SK-N-SH (cell line): ENCODE measurements at regions not wholly inside any gene's neighbourhood (a gene's known extent, or its start where the extent isn't known, plus 50 kb on each side); places are given as distances from the start of the nearest gene placed in this dataset.

ENCODE experiments used
- CTCF ChIA-PET: fragments of 300-600, 350-600 bp; formaldehyde crosslinking; extraction: SDS; loops from one replicate; lab custom pipeline; 2021; lab: Yijun Ruan, JAX
- POLR2A ChIA-PET: fragments of 350-600 bp; sonication (Branson Sonifier 250); formaldehyde crosslinking; extraction: SDS; loops from one replicate; lab custom pipeline; 2020; ENCODE audit warnings: antibody characterized with exemption, inconsistent platforms; lab: Yijun Ruan, JAX
- DNase-seq: peaks from one replicate; pipeline ENCODE4 v3.0.0; 2012
- H2AFZ ChIP-seq: fragments of 200-600 bp; sonication (generic); 2 replicates; pipeline ENCODE4 v1.8.1; 2016; ENCODE audit warnings: antibody characterized with exemption, mild to moderate bottlenecking, low read depth
- H3F3A ChIP-seq: fragments of 200-600 bp; sonication (generic); replicated peaks from 2 replicates; pipeline ENCODE3; 2016; ENCODE audit warnings: antibody characterized with exemption, mild to moderate bottlenecking; ENCODE audit not compliant: insufficient read depth
- H3K27ac ChIP-seq, 2 experiments: fragments of 200-500 bp in 1 of 2; fragments of 200-600 bp in 1 of 2; sonication (Bioruptor generic) in 1 of 2; sonication (generic), shearing (Covaris generic) in 1 of 2; 2 replicates each; pipeline versions ENCODE4 v1.5.1 to v1.6.1; 2014 to 2016; ENCODE audit warnings: low read depth in 2 of 2, inconsistent platforms in 1 of 2, low read length in 1 of 2, mild to moderate bottlenecking in 1 of 2, mixed read lengths in 1 of 2
- H3K27me3 ChIP-seq: fragments of 200-600 bp; sonication (generic), shearing (Covaris generic); 2 replicates; pipeline ENCODE4 v1.6.1; 2016; ENCODE audit warnings: mixed run types; ENCODE audit not compliant: insufficient read depth
- H3K36me3 ChIP-seq, 2 experiments: fragments of 200-500 bp in 1 of 2; fragments of 200-600 bp in 1 of 2; sonication (Bioruptor generic) in 1 of 2; sonication (generic) in 1 of 2; replicated peaks in 1 of 2; 2 replicates each; pipeline versions ENCODE3 to v1.5.1; 2014 to 2016; ENCODE audit warnings: low read length in 1 of 2, mild to moderate bottlenecking in 1 of 2; ENCODE audit not compliant: insufficient read depth in 2 of 2, control insufficient read depth in 1 of 2
- H3K4me1 ChIP-seq, 2 experiments: fragments of 200-500 bp in 1 of 2; fragments of 200-600 bp in 1 of 2; sonication (Bioruptor generic) in 1 of 2; sonication (generic), shearing (Covaris generic) in 1 of 2; 2 replicates each; pipeline versions ENCODE4 v1.5.1 to v1.6.1; 2014 to 2016; ENCODE audit warnings: low read depth in 1 of 2, low read length in 1 of 2, mixed run types in 1 of 2; ENCODE audit not compliant: insufficient read depth in 2 of 2, control insufficient read depth in 1 of 2
- H3K4me2 ChIP-seq: fragments of 200-600 bp; sonication (generic), shearing (Covaris generic); 2 replicates; pipeline ENCODE4 v1.6.1; 2017; ENCODE audit warnings: mixed run types
- H3K4me3 ChIP-seq, 2 experiments: fragments of 200-500 bp in 1 of 2; fragments of 200-600 bp in 1 of 2; sonication (Bioruptor generic) in 1 of 2; sonication (generic), shearing (Covaris generic) in 1 of 2; 2 replicates each; pipeline versions ENCODE4 v1.5.1 to v1.8.1; 2014 to 2016; ENCODE audit warnings: low read depth in 2 of 2, inconsistent platforms in 1 of 2, low read length in 1 of 2, mild to moderate bottlenecking in 1 of 2, mixed read lengths in 1 of 2, moderate library complexity in 1 of 2
- H3K79me2 ChIP-seq: fragments of 200-600 bp; sonication (generic); 2 replicates; pipeline ENCODE4 v1.8.1; 2017; ENCODE audit warnings: mild to moderate bottlenecking; ENCODE audit not compliant: insufficient read depth
- H3K9ac ChIP-seq: fragments of 200-600 bp; sonication (generic); 2 replicates; pipeline ENCODE4 v1.6.1; 2017; ENCODE audit warnings: mixed run types
- H3K9me2 ChIP-seq: fragments of 200-600 bp; sonication (generic); 2 replicates; pipeline ENCODE4 v1.6.1; 2017; ENCODE audit warnings: mixed run types
- H3K9me3 ChIP-seq: fragments of 200-600 bp; sonication (generic); 2 replicates; pipeline ENCODE4 v1.6.1; 2017; ENCODE audit warnings: mixed run types, mild to moderate bottlenecking, moderate library complexity
- H4K20me1 ChIP-seq: fragments of 200-600 bp; sonication (generic); 2 replicates; pipeline ENCODE4 v1.6.1; 2017; ENCODE audit warnings: mild to moderate bottlenecking, mixed run types; ENCODE audit not compliant: insufficient read depth
- CHD2 ChIP-seq: fragments of 150-350 bp; IDR thresholded peaks from 2 replicates; pipeline ENCODE4 v1.6.1; 2018; ENCODE audit warnings: low read length; ENCODE audit not compliant: partially characterized antibody
- ELF1 ChIP-seq: IDR thresholded peaks from 2 replicates; pipeline ENCODE4 v1.4.0; 2012
- EP300 ChIP-seq, 2 experiments: IDR thresholded peaks; 2 replicates each; pipeline versions ENCODE4 v1.4.0 to v1.6.1; 2012; ENCODE audit warnings: borderline replicate concordance in 1 of 2, low read depth in 1 of 2, low read length in 1 of 2
- FOSL2 ChIP-seq: IDR thresholded peaks from 2 replicates; pipeline ENCODE4 v1.4.0; 2012; ENCODE audit warnings: low read depth, mild to moderate bottlenecking, moderate library complexity, borderline replicate concordance
- GABPA ChIP-seq: IDR thresholded peaks from 2 replicates; pipeline ENCODE4 v1.4.0; 2012; ENCODE audit warnings: low read depth, mild to moderate bottlenecking
- JUND ChIP-seq: IDR thresholded peaks from 2 replicates; pipeline ENCODE4 v1.4.0; 2012
- NFIC ChIP-seq: IDR thresholded peaks from 2 replicates; pipeline ENCODE4 v1.4.0; 2012; ENCODE audit warnings: borderline replicate concordance
- NRF1 ChIP-seq: IDR thresholded peaks from 2 replicates; pipeline ENCODE4 v1.6.1; 2012; ENCODE audit warnings: low read depth, mild to moderate bottlenecking, low read length
- POLR2AphosphoS5 ChIP-seq: IDR thresholded peaks from 2 replicates; pipeline ENCODE4 v1.6.1; 2012; ENCODE audit warnings: low read depth, low read length
- RAD21 ChIP-seq: IDR thresholded peaks from 2 replicates; pipeline ENCODE4 v1.6.1; 2012; ENCODE audit warnings: mild to moderate bottlenecking, low read length
- RFX5 ChIP-seq: IDR thresholded peaks from 2 replicates; pipeline ENCODE4 v1.6.1; 2012; ENCODE audit warnings: mild to moderate bottlenecking, improper control_type of control experiment, low read length
- RXRA ChIP-seq: IDR thresholded peaks from 2 replicates; pipeline ENCODE4 v1.4.0; 2012; ENCODE audit warnings: low read depth, mild to moderate bottlenecking, borderline replicate concordance
- SIN3A ChIP-seq: IDR thresholded peaks from 2 replicates; pipeline ENCODE4 v1.6.1; 2012; ENCODE audit warnings: low read depth, mild to moderate bottlenecking, low read length, moderate library complexity, borderline replicate concordance
- SMC3 ChIP-seq: IDR thresholded peaks from 2 replicates; pipeline ENCODE4 v1.6.1; 2012; ENCODE audit warnings: low read depth, low read length, improper control_type of control experiment
- TAF1 ChIP-seq: IDR thresholded peaks from 2 replicates; pipeline ENCODE4 v1.6.1; 2012; ENCODE audit warnings: low read depth, mild to moderate bottlenecking, low read length, moderate library complexity, borderline replicate concordance
- TEAD4 ChIP-seq: IDR thresholded peaks from 2 replicates; pipeline ENCODE4 v1.4.0; 2012; ENCODE audit warnings: mild to moderate bottlenecking, borderline replicate concordance; ENCODE audit not compliant: insufficient read depth
- YY1 ChIP-seq: IDR thresholded peaks from 2 replicates; pipeline ENCODE4 v1.4.0; 2012; ENCODE audit warnings: low read depth, mild to moderate bottlenecking
- WGBS: methylation state at CpG from one replicate; pipeline ENCODE4 v1.1.6; 2017; ENCODE audit warnings: low lambda C conversion rate; 5-methylcytosine and 5-hydroxymethylcytosine counted together
- TF ChIP-seq, protein P1 (sequence below): IDR thresholded peaks from 2 replicates; pipeline ENCODE4 v1.4.0; 2012; ENCODE audit warnings: low read depth
- TF ChIP-seq, protein P2 (sequence below): IDR thresholded peaks from 2 replicates; pipeline ENCODE4; 2012
- TF ChIP-seq, protein P3 (sequence below): IDR thresholded peaks from 2 replicates; pipeline ENCODE4 v1.6.1; 2012; ENCODE audit warnings: mild to moderate bottlenecking, low read depth, low read length, moderate library complexity
- TF ChIP-seq, protein P4 (sequence below): fragments of 150-350 bp; IDR thresholded peaks from 2 replicates; pipeline ENCODE4 v1.6.1; 2016; ENCODE audit warnings: mild to moderate bottlenecking, low read depth, low read length

DNA sequence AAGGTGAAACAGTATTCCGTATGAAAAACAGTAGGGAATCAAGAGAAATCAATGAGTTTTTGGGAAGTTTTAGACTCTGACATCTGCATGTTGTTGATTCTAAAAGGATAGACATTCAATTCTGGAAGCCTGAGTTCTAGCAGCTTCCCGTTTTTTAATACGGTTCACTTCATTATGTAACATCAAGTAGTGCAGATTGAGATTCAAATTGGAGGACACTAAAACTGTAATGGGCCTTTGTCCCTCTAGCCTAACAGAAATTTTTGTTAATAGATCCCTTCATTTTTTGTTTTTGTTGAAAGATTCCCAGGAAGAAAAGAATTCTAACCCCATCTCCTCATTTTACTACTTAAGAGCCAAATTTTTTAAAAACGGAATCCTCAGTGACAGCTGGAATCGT, 384.6 kb downstream of the SH3GL2 start:
- Histone ChIP-seq H3K4me3 (no peak overlapping the region), H3K36me3 (no peaks in the 10 kb centered on the region), H3K4me2 (no peak overlapping the region), H3K9me2 (no peaks in the 10 kb centered on the region), H3K9ac (no peak overlapping the region), H3K9me3 (no peaks in the 10 kb centered on the region), H3K4me1 (no peaks in the 10 kb centered on the region), H3F3A (no peaks in the 10 kb centered on the region), H2AFZ (no peak overlapping the region), H4K20me1 (no peaks in the 10 kb centered on the region), H3K27me3 (no peaks in the 10 kb centered on the region), H3K27ac (no peak overlapping the region), H3K79me2 (no peaks in the 10 kb centered on the region)
- under 1% methylated on average over 5 of the region's 5 CpGs for WGBS
- TF ChIP-seq NFIC (no peak), JUND (no peak), SMC3 (no peak)
- no peak for DNase-seq
- ChIA-PET CTCF (interaction anchor here (1.0 kb wide), 1 partner anchor 10 kb away, joined by 4 read pairs; no protein-coding TSS in a partner anchor), POLR2A (no interaction called here)

DNA sequence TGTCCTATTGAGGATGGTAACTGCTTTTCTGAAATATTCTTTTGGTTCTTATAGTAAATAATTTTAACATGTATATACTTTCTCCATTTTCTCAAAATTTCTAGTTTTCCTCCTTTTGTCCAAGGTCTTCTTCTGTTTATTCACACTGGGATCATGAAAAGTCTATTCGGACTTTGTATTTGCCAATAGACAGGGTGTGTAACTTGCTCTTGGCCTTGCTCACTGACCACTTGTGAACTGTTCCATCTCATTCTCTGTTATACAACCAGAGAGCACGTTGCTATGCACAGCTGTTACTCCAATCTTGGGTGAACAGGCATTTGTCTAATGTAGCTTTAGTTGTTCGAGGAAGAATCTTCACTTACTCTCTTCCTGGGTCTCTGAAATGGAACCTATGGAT, 388.9 kb downstream of the SH3GL2 start:
- H4K20me1 ChIP-seq: no peaks in the 10 kb centered on the region
- 2% methylated on average over 3 of the region's 3 CpGs for WGBS
- no peaks in the 10 kb centered on the region for H3F3A ChIP-seq
- H3K4me1 ChIP-seq: no peaks in the 10 kb centered on the region
- CTCF ChIA-PET: no interaction called here
- TF ChIP-seq RAD21 (no peak), POLR2AphosphoS5 (no peak), CHD2 (no peak), RXRA (no peak), JUND (no peak), FOSL2 (no peak), NRF1 (no peak), RFX5 (no peak), YY1 (no peak), EP300 (IDR thresholded peaks at IDR 0.05; ENCODE audit: borderline replicate concordance in 1 of 2, low read depth in 1 of 2, low read length in 1 of 2) (no peak), TAF1 (no peak), SIN3A (no peak), TEAD4 (no peak), GABPA (no peak), NFIC (no peak), ELF1 (no peak)
- TF ChIP-seq, protein P1, sequence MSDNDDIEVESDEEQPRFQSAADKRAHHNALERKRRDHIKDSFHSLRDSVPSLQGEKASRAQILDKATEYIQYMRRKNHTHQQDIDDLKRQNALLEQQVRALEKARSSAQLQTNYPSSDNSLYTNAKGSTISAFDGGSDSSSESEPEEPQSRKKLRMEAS: no peak
- TF ChIP-seq, protein P2, sequence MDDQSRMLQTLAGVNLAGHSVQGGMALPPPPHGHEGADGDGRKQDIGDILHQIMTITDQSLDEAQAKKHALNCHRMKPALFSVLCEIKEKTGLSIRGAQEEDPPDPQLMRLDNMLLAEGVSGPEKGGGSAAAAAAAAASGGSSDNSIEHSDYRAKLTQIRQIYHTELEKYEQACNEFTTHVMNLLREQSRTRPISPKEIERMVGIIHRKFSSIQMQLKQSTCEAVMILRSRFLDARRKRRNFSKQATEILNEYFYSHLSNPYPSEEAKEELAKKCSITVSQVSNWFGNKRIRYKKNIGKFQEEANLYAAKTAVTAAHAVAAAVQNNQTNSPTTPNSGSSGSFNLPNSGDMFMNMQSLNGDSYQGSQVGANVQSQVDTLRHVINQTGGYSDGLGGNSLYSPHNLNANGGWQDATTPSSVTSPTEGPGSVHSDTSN: no peak
- TF ChIP-seq, protein P3, sequence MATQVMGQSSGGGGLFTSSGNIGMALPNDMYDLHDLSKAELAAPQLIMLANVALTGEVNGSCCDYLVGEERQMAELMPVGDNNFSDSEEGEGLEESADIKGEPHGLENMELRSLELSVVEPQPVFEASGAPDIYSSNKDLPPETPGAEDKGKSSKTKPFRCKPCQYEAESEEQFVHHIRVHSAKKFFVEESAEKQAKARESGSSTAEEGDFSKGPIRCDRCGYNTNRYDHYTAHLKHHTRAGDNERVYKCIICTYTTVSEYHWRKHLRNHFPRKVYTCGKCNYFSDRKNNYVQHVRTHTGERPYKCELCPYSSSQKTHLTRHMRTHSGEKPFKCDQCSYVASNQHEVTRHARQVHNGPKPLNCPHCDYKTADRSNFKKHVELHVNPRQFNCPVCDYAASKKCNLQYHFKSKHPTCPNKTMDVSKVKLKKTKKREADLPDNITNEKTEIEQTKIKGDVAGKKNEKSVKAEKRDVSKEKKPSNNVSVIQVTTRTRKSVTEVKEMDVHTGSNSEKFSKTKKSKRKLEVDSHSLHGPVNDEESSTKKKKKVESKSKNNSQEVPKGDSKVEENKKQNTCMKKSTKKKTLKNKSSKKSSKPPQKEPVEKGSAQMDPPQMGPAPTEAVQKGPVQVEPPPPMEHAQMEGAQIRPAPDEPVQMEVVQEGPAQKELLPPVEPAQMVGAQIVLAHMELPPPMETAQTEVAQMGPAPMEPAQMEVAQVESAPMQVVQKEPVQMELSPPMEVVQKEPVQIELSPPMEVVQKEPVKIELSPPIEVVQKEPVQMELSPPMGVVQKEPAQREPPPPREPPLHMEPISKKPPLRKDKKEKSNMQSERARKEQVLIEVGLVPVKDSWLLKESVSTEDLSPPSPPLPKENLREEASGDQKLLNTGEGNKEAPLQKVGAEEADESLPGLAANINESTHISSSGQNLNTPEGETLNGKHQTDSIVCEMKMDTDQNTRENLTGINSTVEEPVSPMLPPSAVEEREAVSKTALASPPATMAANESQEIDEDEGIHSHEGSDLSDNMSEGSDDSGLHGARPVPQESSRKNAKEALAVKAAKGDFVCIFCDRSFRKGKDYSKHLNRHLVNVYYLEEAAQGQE: no peak
- TF ChIP-seq, protein P4, sequence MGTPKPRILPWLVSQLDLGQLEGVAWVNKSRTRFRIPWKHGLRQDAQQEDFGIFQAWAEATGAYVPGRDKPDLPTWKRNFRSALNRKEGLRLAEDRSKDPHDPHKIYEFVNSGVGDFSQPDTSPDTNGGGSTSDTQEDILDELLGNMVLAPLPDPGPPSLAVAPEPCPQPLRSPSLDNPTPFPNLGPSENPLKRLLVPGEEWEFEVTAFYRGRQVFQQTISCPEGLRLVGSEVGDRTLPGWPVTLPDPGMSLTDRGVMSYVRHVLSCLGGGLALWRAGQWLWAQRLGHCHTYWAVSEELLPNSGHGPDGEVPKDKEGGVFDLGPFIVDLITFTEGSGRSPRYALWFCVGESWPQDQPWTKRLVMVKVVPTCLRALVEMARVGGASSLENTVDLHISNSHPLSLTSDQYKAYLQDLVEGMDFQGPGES: no peak
- TF ChIP-seq, all 33 proteins: peak for 0
- Histone ChIP-seq H3K27ac (no peak overlapping the region), H3K9ac (no peak overlapping the region), H3K9me3 (no peaks in the 10 kb centered on the region), H3K36me3 (no peaks in the 10 kb centered on the region), H3K9me2 (no peaks in the 10 kb centered on the region), H2AFZ (no peak overlapping the region), H3K4me3 (no peak overlapping the region), H3K79me2 (no peaks in the 10 kb centered on the region), H3K4me2 (no peak overlapping the region), H3K27me3 (no peaks in the 10 kb centered on the region)
- POLR2A ChIA-PET: no interaction called here
- no peak for DNase-seq
